Liver (tissue), 8 donors: ENCODE measurements at regions not wholly inside any gene's neighbourhood (a gene's known extent, or its start where the extent isn't known, plus 50 kb on each side); places are given as distances from the start of the nearest gene placed in this dataset.
A peak's percentile ranks its signal among the peaks of the same experiment; 100 is the strongest.

Experiments used
- DNase-seq: peaks from one replicate; pipeline ENCODE4 v3.0.0-alpha.2; 2017; ENCODE audit warnings: low spot score
- H3K27ac ChIP-seq, 2 donors: one replicate each; pipeline ENCODE4 v1.7.0; 2013; ENCODE audit warnings: inconsistent platforms in 2 of 2, low read length in 2 of 2, control low read depth in 1 of 2, low read depth in 1 of 2, mild to moderate bottlenecking in 1 of 2
- H3K27me3 ChIP-seq, 4 donors: one replicate each; pipeline versions ENCODE4 v1.6.1 to v1.7.0; 2013; ENCODE audit warnings: low read length in 3 of 4, inconsistent platforms in 1 of 4, mild to moderate bottlenecking in 1 of 4, moderate library complexity in 1 of 4; ENCODE audit not compliant: control insufficient read depth in 4 of 4, insufficient read depth in 4 of 4
- H3K36me3 ChIP-seq, 4 donors: one replicate each; pipeline versions ENCODE4 v1.6.1 to v1.7.0; 2013; ENCODE audit warnings: low read length in 3 of 4, mild to moderate bottlenecking in 3 of 4, low read depth in 1 of 4, moderate library complexity in 1 of 4; ENCODE audit not compliant: control insufficient read depth in 4 of 4, insufficient read depth in 3 of 4
- H3K4me1 ChIP-seq, 4 donors: one replicate each; pipeline versions ENCODE4 v1.6.1 to v1.7.0; 2013; ENCODE audit warnings: low read length in 3 of 4, mild to moderate bottlenecking in 3 of 4, moderate library complexity in 1 of 4; ENCODE audit not compliant: control insufficient read depth in 4 of 4, insufficient read depth in 4 of 4
- H3K4me3 ChIP-seq, 3 donors: one replicate each; pipeline versions ENCODE4 v1.6.1 to v1.7.0; 2013; ENCODE audit warnings: low read length in 3 of 3, control low read depth in 1 of 3, low read depth in 1 of 3, mild to moderate bottlenecking in 1 of 3
- H3K9ac ChIP-seq, 2 donors: one replicate each; pipeline ENCODE4 v1.7.0; 2013; ENCODE audit warnings: low read length in 2 of 2, mild to moderate bottlenecking in 2 of 2, moderate library complexity in 2 of 2, control low read depth in 1 of 2, low read depth in 1 of 2
- H3K9me3 ChIP-seq, 4 donors: one replicate each; pipeline versions ENCODE4 v1.6.1 to v1.7.0; 2013; ENCODE audit warnings: low read length in 3 of 4; ENCODE audit not compliant: control insufficient read depth in 4 of 4
- FOXA2 ChIP-seq: IDR thresholded peaks from 2 replicates; pipeline ENCODE4 v1.6.1; 2016; ENCODE audit warnings: antibody characterized with exemption
- GABPA ChIP-seq, 2 donors: IDR thresholded peaks in 1 of 2; conservative IDR thresholded peaks in 1 of 2; 2 replicates each; pipeline ENCODE4 v1.6.1; 2016; ENCODE audit warnings: antibody characterized with exemption in 2 of 2, mild to moderate bottlenecking in 1 of 2, moderate library complexity in 1 of 2
- HNF4A ChIP-seq, 2 donors: conservative IDR thresholded peaks; 2 replicates each; pipeline ENCODE4 v1.6.1; 2016; ENCODE audit warnings: antibody characterized with exemption in 2 of 2, mild to moderate bottlenecking in 2 of 2
- HNF4G ChIP-seq: IDR thresholded peaks from 2 replicates; pipeline ENCODE4 v1.6.1; 2016; ENCODE audit warnings: antibody characterized with exemption
- JUND ChIP-seq, 2 donors: IDR thresholded peaks; 2 replicates each; pipeline ENCODE4 v1.6.1; 2016; ENCODE audit warnings: antibody characterized with exemption in 2 of 2
- NR2F2 ChIP-seq: IDR thresholded peaks from 2 replicates; pipeline ENCODE4 v1.6.1; 2016; ENCODE audit warnings: antibody characterized with exemption
- RAD21 ChIP-seq, 2 donors: IDR thresholded peaks; 2 replicates each; pipeline ENCODE4 v1.6.1; 2016; ENCODE audit warnings: antibody characterized with exemption in 2 of 2, mild to moderate bottlenecking in 2 of 2
- RXRA ChIP-seq, 2 donors: IDR thresholded peaks; 2 replicates each; pipeline ENCODE4 v1.6.1; 2017 to 2018; ENCODE audit warnings: antibody characterized with exemption in 2 of 2, mild to moderate bottlenecking in 1 of 2
- WGBS: extraction: QIAGEN DNeasy Blood & Tissue Kit; methylation state at CpG from one replicate; pipeline ENCODE4 v1.1.7; 2013; 5-methylcytosine and 5-hydroxymethylcytosine counted together
- TF ChIP-seq, protein P1 (sequence below): IDR thresholded peaks from 2 replicates; pipeline ENCODE4 v1.6.1; 2016; ENCODE audit warnings: antibody characterized with exemption, mild to moderate bottlenecking
- TF ChIP-seq, protein P2 (sequence below): IDR thresholded peaks from 2 replicates; pipeline ENCODE4 v1.6.1; 2016; ENCODE audit warnings: antibody characterized with exemption
- TF ChIP-seq, protein P3 (sequence below): fragments of 150-350 bp; IDR thresholded peaks from 2 replicates; pipeline ENCODE4 v1.5.1; 2017; ENCODE audit warnings: improper control_type of control experiment, low read depth, low read length; ENCODE audit not compliant: missing input control
- TF ChIP-seq, protein P4 (sequence below): IDR thresholded peaks from 2 replicates; pipeline ENCODE4 v1.6.1; 2016; ENCODE audit warnings: antibody characterized with exemption
- donor health status: healthy.
- donor health status: healthy.
- donor health status: healthy.
- donor health status: healthy.
- donor health status: healthy.

DNA sequence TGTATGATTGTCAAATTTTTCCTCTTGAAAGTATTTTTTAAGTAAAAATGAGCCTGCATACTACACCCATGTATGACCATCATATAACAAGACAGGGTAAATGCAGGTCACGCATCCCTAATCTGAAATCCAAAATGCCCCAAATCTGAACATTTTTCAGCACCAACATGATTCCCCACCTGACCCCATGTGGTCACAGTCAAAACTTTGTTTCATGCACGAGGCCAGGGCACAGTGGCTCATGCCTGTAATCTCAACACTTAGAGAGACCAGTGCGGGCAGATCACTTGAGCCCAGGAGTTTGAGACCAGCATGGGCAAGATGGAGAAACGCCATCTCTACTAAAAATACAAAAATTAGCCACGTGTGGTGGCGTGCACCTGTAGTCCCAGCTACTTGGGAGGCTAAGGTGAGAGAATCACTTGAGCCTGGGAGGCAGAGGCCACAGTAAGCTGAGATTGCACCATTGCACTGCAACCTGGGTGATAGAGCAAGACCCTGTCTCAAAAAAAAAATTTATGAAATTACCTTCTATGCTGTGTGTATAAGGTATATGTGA lies 63.7 kb upstream of the NPAS1 start (continued):
- TF ChIP-seq, protein P1, sequence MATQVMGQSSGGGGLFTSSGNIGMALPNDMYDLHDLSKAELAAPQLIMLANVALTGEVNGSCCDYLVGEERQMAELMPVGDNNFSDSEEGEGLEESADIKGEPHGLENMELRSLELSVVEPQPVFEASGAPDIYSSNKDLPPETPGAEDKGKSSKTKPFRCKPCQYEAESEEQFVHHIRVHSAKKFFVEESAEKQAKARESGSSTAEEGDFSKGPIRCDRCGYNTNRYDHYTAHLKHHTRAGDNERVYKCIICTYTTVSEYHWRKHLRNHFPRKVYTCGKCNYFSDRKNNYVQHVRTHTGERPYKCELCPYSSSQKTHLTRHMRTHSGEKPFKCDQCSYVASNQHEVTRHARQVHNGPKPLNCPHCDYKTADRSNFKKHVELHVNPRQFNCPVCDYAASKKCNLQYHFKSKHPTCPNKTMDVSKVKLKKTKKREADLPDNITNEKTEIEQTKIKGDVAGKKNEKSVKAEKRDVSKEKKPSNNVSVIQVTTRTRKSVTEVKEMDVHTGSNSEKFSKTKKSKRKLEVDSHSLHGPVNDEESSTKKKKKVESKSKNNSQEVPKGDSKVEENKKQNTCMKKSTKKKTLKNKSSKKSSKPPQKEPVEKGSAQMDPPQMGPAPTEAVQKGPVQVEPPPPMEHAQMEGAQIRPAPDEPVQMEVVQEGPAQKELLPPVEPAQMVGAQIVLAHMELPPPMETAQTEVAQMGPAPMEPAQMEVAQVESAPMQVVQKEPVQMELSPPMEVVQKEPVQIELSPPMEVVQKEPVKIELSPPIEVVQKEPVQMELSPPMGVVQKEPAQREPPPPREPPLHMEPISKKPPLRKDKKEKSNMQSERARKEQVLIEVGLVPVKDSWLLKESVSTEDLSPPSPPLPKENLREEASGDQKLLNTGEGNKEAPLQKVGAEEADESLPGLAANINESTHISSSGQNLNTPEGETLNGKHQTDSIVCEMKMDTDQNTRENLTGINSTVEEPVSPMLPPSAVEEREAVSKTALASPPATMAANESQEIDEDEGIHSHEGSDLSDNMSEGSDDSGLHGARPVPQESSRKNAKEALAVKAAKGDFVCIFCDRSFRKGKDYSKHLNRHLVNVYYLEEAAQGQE, result no peak
- TF ChIP-seq, protein P2, sequence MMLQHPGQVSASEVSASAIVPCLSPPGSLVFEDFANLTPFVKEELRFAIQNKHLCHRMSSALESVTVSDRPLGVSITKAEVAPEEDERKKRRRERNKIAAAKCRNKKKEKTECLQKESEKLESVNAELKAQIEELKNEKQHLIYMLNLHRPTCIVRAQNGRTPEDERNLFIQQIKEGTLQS, result no peak

DNA sequence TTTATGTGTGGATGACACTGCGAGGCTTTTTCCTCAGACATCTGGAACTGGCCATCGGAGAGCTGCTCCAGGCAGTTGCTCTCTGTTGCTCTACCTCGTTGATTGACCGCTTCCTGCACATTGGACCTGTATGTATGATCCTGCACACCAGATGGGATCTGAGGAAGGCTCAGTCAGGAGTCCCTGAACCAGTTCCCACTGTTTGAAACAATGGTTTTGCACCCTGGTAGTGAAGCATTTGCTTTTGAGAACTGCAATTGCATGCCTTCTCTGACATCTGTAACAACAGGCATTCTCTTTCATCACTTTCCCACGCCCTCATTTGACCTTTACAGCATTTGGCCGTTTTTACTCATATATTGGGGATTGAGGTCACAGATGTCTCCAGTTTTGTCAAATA lies 61.1 kb upstream of the NPAS1 start:
- no peak for DNase-seq
- TF ChIP-seq GABPA (IDR thresholded peaks at IDR 0.05 in 1 of 2, conservative IDR thresholded peaks at IDR 0.05 in 1 of 2) (no peak), HNF4A (conservative IDR thresholded peaks at IDR 0.05) (peak in 1 of 2 donors; percentile 14), HNF4G (no peak), JUND (IDR thresholded peaks at IDR 0.05) (no peak), RXRA (IDR thresholded peaks at IDR 0.05) (peak; percentile 43 to 54), RAD21 (IDR thresholded peaks at IDR 0.05) (peak in 1 of 2 donors; percentile 16)
- TF ChIP-seq, protein P3, sequence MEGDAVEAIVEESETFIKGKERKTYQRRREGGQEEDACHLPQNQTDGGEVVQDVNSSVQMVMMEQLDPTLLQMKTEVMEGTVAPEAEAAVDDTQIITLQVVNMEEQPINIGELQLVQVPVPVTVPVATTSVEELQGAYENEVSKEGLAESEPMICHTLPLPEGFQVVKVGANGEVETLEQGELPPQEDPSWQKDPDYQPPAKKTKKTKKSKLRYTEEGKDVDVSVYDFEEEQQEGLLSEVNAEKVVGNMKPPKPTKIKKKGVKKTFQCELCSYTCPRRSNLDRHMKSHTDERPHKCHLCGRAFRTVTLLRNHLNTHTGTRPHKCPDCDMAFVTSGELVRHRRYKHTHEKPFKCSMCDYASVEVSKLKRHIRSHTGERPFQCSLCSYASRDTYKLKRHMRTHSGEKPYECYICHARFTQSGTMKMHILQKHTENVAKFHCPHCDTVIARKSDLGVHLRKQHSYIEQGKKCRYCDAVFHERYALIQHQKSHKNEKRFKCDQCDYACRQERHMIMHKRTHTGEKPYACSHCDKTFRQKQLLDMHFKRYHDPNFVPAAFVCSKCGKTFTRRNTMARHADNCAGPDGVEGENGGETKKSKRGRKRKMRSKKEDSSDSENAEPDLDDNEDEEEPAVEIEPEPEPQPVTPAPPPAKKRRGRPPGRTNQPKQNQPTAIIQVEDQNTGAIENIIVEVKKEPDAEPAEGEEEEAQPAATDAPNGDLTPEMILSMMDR, result no peak
- TF ChIP-seq, protein P2, result no peak
- TF ChIP-seq, protein P4, sequence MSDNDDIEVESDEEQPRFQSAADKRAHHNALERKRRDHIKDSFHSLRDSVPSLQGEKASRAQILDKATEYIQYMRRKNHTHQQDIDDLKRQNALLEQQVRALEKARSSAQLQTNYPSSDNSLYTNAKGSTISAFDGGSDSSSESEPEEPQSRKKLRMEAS, result no peak
- no peaks in the 10 kb centered on the region for H3K36me3 ChIP-seq
- no peak overlapping the region for H3K27ac ChIP-seq
- WGBS, result 61% methylated on average over 6 of the region's 6 CpGs
- H3K9me3 ChIP-seq, result no peaks in the 10 kb centered on the region
- no peak overlapping the region for H3K9ac ChIP-seq
- no peak overlapping the region for H3K4me3 ChIP-seq
- H3K4me1 ChIP-seq, result peaks cover 10 to 27% (median 18%) of the 10 kb centered on the region in 4 donors
- H3K27me3 ChIP-seq, result no peaks in the 10 kb centered on the region

DNA sequence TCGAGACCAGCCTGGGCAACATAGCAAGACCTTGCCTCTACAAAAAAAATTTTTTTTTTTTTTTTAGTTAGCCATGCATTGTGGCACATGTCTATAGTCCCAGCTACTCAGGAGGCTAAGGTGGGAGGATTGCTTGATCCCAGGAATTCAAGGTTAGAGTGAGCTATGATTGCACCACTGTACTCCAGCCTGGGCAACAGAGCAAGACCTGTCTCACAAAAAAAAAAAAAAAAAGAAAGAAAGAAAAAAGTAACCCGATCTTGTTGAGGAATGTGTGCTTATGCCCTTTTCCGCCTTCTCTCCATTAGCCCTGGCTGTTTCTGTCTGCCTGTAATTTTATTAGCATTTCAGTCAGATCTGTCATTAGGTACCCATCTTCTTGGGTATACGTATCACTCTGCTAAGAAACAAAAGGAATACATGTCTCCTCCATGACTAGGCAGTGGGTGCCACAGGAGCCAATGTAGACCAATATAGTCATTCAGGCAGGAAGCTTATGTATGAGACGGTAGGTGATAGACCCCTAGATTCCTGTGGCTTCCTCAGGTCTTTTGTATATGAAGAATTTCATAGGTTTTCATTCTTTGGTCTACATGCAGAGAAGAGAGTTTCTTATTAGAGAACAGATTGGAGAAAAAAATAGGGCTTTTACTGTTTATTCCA lies 59.6 kb upstream of the NPAS1 start:
- no peak overlapping the region for H3K4me3 ChIP-seq
- WGBS, result 99% methylated on average over 5 of the region's 5 CpGs
- H3K36me3 ChIP-seq, result no peaks in the 10 kb centered on the region
- no peaks in the 10 kb centered on the region for H3K27me3 ChIP-seq
- no peak for DNase-seq
- H3K27ac ChIP-seq, result no peak overlapping the region
- H3K9ac ChIP-seq, result no peak overlapping the region
- no peaks in the 10 kb centered on the region for H3K9me3 ChIP-seq
- TF ChIP-seq HNF4G (no peak), FOXA2 (no peak), NR2F2 (no peak)
- peaks cover 4 to 12% (median 6%) of the 10 kb centered on the region in 4 donors for H3K4me1 ChIP-seq
